SU-DHL-6 (cell line): ENCODE measurements at regions not wholly inside any gene's neighbourhood (a gene's known extent, or its start where the extent isn't known, plus 50 kb on each side); places are given as distances from the start of the nearest gene placed in this dataset.
A peak's percentile ranks its signal among the peaks of the same experiment; 100 is the strongest.

Experiments used
- H2AFZ ChIP-seq: fragments of 200-600 bp; sonication (generic); 2 replicates; pipeline ENCODE4 v1.6.1; 2014; ENCODE audit warnings: low read depth, mild to moderate bottlenecking, moderate library complexity, mixed read lengths, antibody characterized with exemption, low read length; ENCODE audit not compliant: severe bottlenecking
- H3F3A ChIP-seq: fragments of 200-600 bp; shearing (Covaris generic); 2 replicates; pipeline ENCODE4 v1.6.0; 2016; ENCODE audit warnings: antibody characterized with exemption, mild to moderate bottlenecking; ENCODE audit not compliant: insufficient read depth
- H3K27ac ChIP-seq: fragments of 200-600 bp; sonication (generic); 2 replicates; pipeline ENCODE4 v1.5.1; 2016; ENCODE audit warnings: low read depth, mild to moderate bottlenecking, low read length, moderate library complexity, mixed read lengths
- H3K27me3 ChIP-seq: fragments of 200-600 bp; sonication (generic), shearing (Covaris generic); 2 replicates; pipeline ENCODE4 v1.6.0; 2014; ENCODE audit warnings: mild to moderate bottlenecking, low read length
- H3K36me3 ChIP-seq: fragments of 200-600 bp; sonication (generic); 2 replicates; pipeline ENCODE4 v1.6.1; 2014; ENCODE audit warnings: mild to moderate bottlenecking, low read length, mixed read lengths
- H3K4me2 ChIP-seq: fragments of 300-600, 200-600 bp; shearing (Covaris generic), sonication (generic); 2 replicates; pipeline ENCODE4 v1.6.0; 2014; ENCODE audit warnings: low read length, low read depth, mild to moderate bottlenecking; ENCODE audit not compliant: poor library complexity, severe bottlenecking
- H3K4me3 ChIP-seq: fragments of 200-600 bp; sonication (generic); 2 replicates; pipeline ENCODE4 v1.5.1; 2014; ENCODE audit warnings: antibody characterized with exemption, low read length, mild to moderate bottlenecking, mixed read lengths; ENCODE audit not compliant: insufficient read depth, poor library complexity, severe bottlenecking
- H3K79me2 ChIP-seq: fragments of 200-600 bp; sonication (generic); 2 replicates; pipeline ENCODE4 v1.6.1; 2014; ENCODE audit warnings: mild to moderate bottlenecking, low read length, moderate library complexity; ENCODE audit not compliant: insufficient read depth
- H3K9ac ChIP-seq: fragments of 200-600 bp; sonication (generic); 2 replicates; pipeline ENCODE4 v1.7.0; 2014; ENCODE audit warnings: mild to moderate bottlenecking, low read length
- H3K9me2 ChIP-seq: fragments of 200-600 bp; sonication (generic); replicated peaks from 2 replicates; pipeline ENCODE4 v1.6.1; 2014; ENCODE audit warnings: low read length; ENCODE audit not compliant: insufficient read depth
- H3K9me3 ChIP-seq: fragments of 200-600 bp; sonication (generic); 2 replicates; pipeline ENCODE4 v1.6.1; 2014; ENCODE audit warnings: low read length, mixed read lengths; ENCODE audit not compliant: insufficient read depth
- H4K20me1 ChIP-seq: fragments of 200-600 bp; sonication (generic); 2 replicates; pipeline ENCODE4 v1.6.1; 2014; ENCODE audit warnings: low read depth, mild to moderate bottlenecking, antibody characterized with exemption, low read length, moderate library complexity, mixed read lengths
- EZH2phosphoT487 ChIP-seq: fragments of 200-600 bp; sonication (generic), shearing (Covaris generic); conservative IDR thresholded peaks from 2 replicates; pipeline ENCODE4 v1.6.1; 2018; ENCODE audit warnings: mild to moderate bottlenecking, antibody characterized with exemption, low read length, moderate library complexity, mixed read lengths
- TF ChIP-seq, protein P1 (sequence below): fragments of 200-600 bp; sonication (generic); IDR thresholded peaks from one replicate; pipeline ENCODE4 v1.5.1; 2017; ENCODE audit warnings: antibody characterized with exemption, mild to moderate bottlenecking, low read length, moderate library complexity; ENCODE audit not compliant: insufficient read depth, poor library complexity, severe bottlenecking

DNA sequence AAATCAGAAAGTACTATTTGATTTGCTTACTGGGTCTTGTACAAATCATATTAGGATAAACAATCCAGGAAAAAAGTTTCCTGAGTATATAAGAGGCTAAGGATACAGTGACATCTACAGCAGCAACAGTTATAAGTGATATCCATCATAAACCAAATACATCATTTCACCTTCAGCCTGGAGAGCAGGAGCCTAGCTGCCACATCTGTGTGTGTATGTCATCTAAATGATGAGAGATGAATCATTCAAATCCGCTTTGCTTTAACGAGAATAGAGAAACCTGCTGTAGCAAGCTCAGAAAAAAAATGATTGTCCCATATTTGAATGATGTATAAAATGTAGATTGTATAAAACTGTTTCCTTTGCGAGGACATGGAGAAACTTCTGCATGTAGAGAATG, 841.4 kb downstream of the SI start:
- no peaks in the 10 kb centered on the region for H3K9me2 ChIP-seq
- peak overlapping the region; percentile 32 for H2AFZ ChIP-seq
- no peak overlapping the region for H3K4me2 ChIP-seq
- H3K27me3 ChIP-seq, result no peaks in the 10 kb centered on the region
- TF ChIP-seq EZH2phosphoT487, result no peak
- TF ChIP-seq, protein P1, sequence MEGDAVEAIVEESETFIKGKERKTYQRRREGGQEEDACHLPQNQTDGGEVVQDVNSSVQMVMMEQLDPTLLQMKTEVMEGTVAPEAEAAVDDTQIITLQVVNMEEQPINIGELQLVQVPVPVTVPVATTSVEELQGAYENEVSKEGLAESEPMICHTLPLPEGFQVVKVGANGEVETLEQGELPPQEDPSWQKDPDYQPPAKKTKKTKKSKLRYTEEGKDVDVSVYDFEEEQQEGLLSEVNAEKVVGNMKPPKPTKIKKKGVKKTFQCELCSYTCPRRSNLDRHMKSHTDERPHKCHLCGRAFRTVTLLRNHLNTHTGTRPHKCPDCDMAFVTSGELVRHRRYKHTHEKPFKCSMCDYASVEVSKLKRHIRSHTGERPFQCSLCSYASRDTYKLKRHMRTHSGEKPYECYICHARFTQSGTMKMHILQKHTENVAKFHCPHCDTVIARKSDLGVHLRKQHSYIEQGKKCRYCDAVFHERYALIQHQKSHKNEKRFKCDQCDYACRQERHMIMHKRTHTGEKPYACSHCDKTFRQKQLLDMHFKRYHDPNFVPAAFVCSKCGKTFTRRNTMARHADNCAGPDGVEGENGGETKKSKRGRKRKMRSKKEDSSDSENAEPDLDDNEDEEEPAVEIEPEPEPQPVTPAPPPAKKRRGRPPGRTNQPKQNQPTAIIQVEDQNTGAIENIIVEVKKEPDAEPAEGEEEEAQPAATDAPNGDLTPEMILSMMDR, result no peak
- no peaks in the 10 kb centered on the region for H3K79me2 ChIP-seq
- no peak overlapping the region for H3K9ac ChIP-seq
- H4K20me1 ChIP-seq, result no peaks in the 10 kb centered on the region
- no peaks in the 10 kb centered on the region for H3K36me3 ChIP-seq
- H3K27ac ChIP-seq, result no peak overlapping the region
- no peaks in the 10 kb centered on the region for H3K9me3 ChIP-seq
- no peak overlapping the region for H3K4me3 ChIP-seq
- H3F3A ChIP-seq, result no peaks in the 10 kb centered on the region

DNA sequence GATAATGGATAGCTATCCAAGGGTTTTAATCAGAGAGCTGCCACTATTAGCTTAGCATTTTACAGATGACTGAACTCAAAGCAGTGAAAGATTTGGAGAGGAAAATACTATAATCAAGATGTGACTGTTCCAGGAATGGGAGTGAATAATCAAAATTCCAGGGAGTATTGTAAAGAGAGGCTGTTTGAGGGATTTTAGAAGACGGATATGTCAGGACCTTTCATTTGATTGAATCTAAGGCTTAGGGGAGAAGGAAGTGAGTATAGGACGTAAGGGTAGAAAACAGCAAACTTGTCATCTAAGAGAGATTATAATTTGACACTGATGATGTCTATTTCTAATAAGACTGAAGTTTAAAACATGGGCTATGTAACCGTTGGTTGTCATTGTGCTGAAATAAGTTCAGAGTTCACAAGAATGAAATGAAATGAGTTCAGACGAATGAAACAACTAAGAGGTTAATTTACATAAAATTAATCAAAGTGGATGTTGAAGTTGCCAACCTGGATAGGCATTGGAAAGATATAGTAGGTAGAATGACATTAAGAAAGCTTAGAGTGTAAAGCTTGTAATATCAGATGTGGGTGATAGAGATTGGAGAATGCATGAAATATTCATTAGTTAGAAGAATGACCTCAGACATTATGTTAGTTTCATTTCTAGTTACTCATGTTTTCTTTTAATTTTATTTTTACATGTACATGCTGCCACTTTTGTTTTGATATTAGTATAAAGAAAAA, 842.8 kb downstream of the SI start:
- H3K36me3 ChIP-seq, result no peaks in the 10 kb centered on the region
- H3K27me3 ChIP-seq, result no peaks in the 10 kb centered on the region
- H3K9ac ChIP-seq, result no peak overlapping the region
- no peaks in the 10 kb centered on the region for H4K20me1 ChIP-seq
- TF ChIP-seq, protein P1, result no peak
- no peak for TF ChIP-seq EZH2phosphoT487
- H2AFZ ChIP-seq, result peak overlapping the region; percentile 32
- H3K27ac ChIP-seq, result no peak overlapping the region
- H3K4me2 ChIP-seq, result peak overlapping the region; percentile 5
- H3K79me2 ChIP-seq, result no peaks in the 10 kb centered on the region
- H3K9me3 ChIP-seq, result no peaks in the 10 kb centered on the region
- H3K9me2 ChIP-seq, result no peaks in the 10 kb centered on the region
- no peaks in the 10 kb centered on the region for H3F3A ChIP-seq
- H3K4me3 ChIP-seq, result no peak overlapping the region

DNA sequence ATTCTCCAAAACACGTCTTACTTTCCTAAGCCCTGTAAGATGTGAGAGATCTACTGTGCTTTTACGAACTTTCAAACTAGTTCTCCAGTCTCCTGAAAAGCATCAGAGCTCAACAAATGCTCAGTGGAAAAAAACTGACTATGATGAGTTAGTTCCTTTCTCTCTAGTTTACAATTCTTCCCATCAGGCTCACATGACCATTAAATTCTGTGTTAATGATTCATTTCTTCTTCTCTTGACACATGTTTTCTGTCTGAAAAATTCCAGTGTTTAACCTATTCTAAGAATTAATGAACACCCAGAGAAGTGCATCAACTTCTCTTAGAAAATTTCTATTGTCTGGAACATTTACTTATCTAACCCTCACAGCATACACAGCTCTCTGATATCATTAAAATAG, 844.3 kb downstream of the SI start:
- Histone ChIP-seq H3K36me3 (no peaks in the 10 kb centered on the region), H2AFZ (no peak overlapping the region), H3K9me2 (no peaks in the 10 kb centered on the region), H3F3A (no peaks in the 10 kb centered on the region), H4K20me1 (no peaks in the 10 kb centered on the region), H3K4me2 (no peak overlapping the region), H3K27ac (no peak overlapping the region), H3K9ac (no peak overlapping the region), H3K27me3 (no peaks in the 10 kb centered on the region), H3K79me2 (no peaks in the 10 kb centered on the region), H3K4me3 (no peak overlapping the region), H3K9me3 (no peaks in the 10 kb centered on the region)
- no peak for TF ChIP-seq EZH2phosphoT487
- TF ChIP-seq, protein P1, result no peak
